OCI-LY1 (cell line): ENCODE measurements at regions not wholly inside any gene's neighbourhood (a gene's known extent, or its start where the extent isn't known, plus 50 kb on each side); places are given as distances from the start of the nearest gene placed in this dataset.

Experiments
- H2AFZ ChIP-seq: fragments of 200-600 bp; sonication (generic), shearing (Covaris generic); 2 replicates; pipeline ENCODE4 v1.6.0; 2014; ENCODE audit warnings: antibody characterized with exemption, mild to moderate bottlenecking, low read length
- H3F3A ChIP-seq: fragments of 200-600 bp; sonication (generic), shearing (Covaris generic); 2 replicates; pipeline ENCODE4 v1.6.0; 2014; ENCODE audit warnings: mild to moderate bottlenecking, antibody characterized with exemption, low read length, moderate library complexity; ENCODE audit not compliant: insufficient read depth
- H3K27ac ChIP-seq: fragments of 200-600 bp; sonication (generic); 2 replicates; pipeline ENCODE4 v1.5.1; 2014; ENCODE audit warnings: low read length, mixed run types, mild to moderate bottlenecking, low read depth; ENCODE audit not compliant: poor library complexity, severe bottlenecking
- H3K27me3 ChIP-seq: fragments of 200-600 bp; sonication (generic); 2 replicates; pipeline ENCODE4 v1.6.0; 2014; ENCODE audit warnings: antibody characterized with exemption, mild to moderate bottlenecking, low read length, moderate library complexity; ENCODE audit not compliant: insufficient read depth
- H3K36me3 ChIP-seq: fragments of 200-600 bp; sonication (generic); 2 replicates; pipeline ENCODE4 v1.6.1; 2014; ENCODE audit warnings: mild to moderate bottlenecking, antibody characterized with exemption, low read length, moderate library complexity, mixed read lengths; ENCODE audit not compliant: insufficient read depth
- H3K4me1 ChIP-seq: fragments of 200-600 bp; sonication (generic); 2 replicates; pipeline ENCODE4 v1.5.1; 2014; ENCODE audit warnings: mild to moderate bottlenecking, low read length, moderate library complexity; ENCODE audit not compliant: insufficient read depth, severe bottlenecking
- H3K4me2 ChIP-seq: fragments of 200-600 bp; sonication (generic), shearing (Covaris generic); 2 replicates; pipeline ENCODE4 v1.6.1; 2014; ENCODE audit warnings: low read length
- H3K4me3 ChIP-seq: fragments of 200-600 bp; sonication (generic); 2 replicates; pipeline ENCODE4 v1.5.1; 2014; ENCODE audit warnings: low read length, low read depth, mild to moderate bottlenecking, mixed read lengths; ENCODE audit not compliant: poor library complexity, severe bottlenecking
- H3K79me2 ChIP-seq: fragments of 200-600 bp; shearing (Covaris generic); 2 replicates; pipeline ENCODE4 v1.6.1; 2016; ENCODE audit warnings: mixed run types, low read length, mixed read lengths; ENCODE audit not compliant: insufficient read depth
- H3K9ac ChIP-seq: fragments of 200-600 bp; sonication (generic), shearing (Covaris generic); 2 replicates; pipeline ENCODE4 v1.6.1; 2014; ENCODE audit warnings: mild to moderate bottlenecking, low read length, mixed read lengths
- H3K9me2 ChIP-seq: fragments of 200-600 bp; sonication (generic), shearing (Covaris generic); 2 replicates; pipeline ENCODE4 v1.6.1; 2014; ENCODE audit warnings: low read depth, mild to moderate bottlenecking, low read length, mixed read lengths
- H3K9me3 ChIP-seq: fragments of 200-600 bp; shearing (Covaris generic); 2 replicates; pipeline ENCODE4 v1.6.1; 2014; ENCODE audit warnings: low read length, mixed read lengths
- H4K20me1 ChIP-seq: fragments of 200-600 bp; sonication (generic), shearing (Covaris generic); 2 replicates; pipeline ENCODE4 v1.6.0; 2016; ENCODE audit warnings: mild to moderate bottlenecking, low read length; ENCODE audit not compliant: insufficient read depth
- CTCF ChIP-seq: fragments of 200-600 bp; sonication (generic), shearing (Covaris generic); IDR thresholded peaks from 2 replicates; pipeline ENCODE4 v1.5.1; 2017; ENCODE audit warnings: mild to moderate bottlenecking, antibody characterized with exemption, low read length, moderate library complexity, mixed read lengths
- EZH2 ChIP-seq: fragments of 200-600 bp; sonication (generic), shearing (Covaris generic); IDR thresholded peaks from 2 replicates; pipeline ENCODE4 v1.8.0; 2017; ENCODE audit warnings: borderline replicate concordance, mixed run types, mild to moderate bottlenecking, antibody characterized with exemption, low read length, moderate library complexity, mixed read lengths

DNA sequence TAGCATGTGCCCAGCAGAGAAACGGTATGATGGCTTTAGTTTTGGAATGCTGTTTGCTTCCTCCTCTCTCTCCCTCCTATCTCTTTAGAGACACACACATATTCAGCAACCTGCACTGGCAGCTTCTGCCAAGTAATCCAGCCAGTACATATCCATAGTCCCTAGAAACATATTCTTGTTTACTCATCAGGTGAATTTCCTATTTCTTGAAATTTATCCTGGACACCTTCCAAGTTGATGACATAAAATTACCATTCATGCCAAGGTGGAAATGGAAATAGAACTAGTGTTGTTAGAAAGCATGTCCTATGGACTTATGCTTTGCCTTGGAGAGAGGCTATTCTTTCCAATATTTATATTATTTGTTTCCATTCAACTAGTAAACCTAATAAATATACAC lies 50.9 kb upstream of the RGPD4 start:
- no peak for TF ChIP-seq EZH2
- TF ChIP-seq CTCF, result no peak
- no peaks in the 10 kb centered on the region for H3K36me3 ChIP-seq
- no peak overlapping the region for H3K9ac ChIP-seq
- H3K27me3 ChIP-seq, result 0 out of 2 replicates have a peak, but pooled peaks cover under 1% of the 10 kb centered on the region
- H3K9me2 ChIP-seq, result no peaks in the 10 kb centered on the region
- no peaks in the 10 kb centered on the region for H4K20me1 ChIP-seq
- no peak overlapping the region for H2AFZ ChIP-seq
- H3K27ac ChIP-seq, result no peak overlapping the region
- no peaks in the 10 kb centered on the region for H3K79me2 ChIP-seq
- H3K4me3 ChIP-seq, result no peak overlapping the region
- H3K4me1 ChIP-seq, result no peaks in the 10 kb centered on the region
- no peak overlapping the region for H3K4me2 ChIP-seq
- H3F3A ChIP-seq, result no peaks in the 10 kb centered on the region
- no peaks in the 10 kb centered on the region for H3K9me3 ChIP-seq

- Histone ChIP-seq H3K4me1 (no peaks in the 10 kb centered on the region), H3K79me2 (no peaks in the 10 kb centered on the region), H3K36me3 (no peaks in the 10 kb centered on the region), H2AFZ (no peak overlapping the region), H3F3A (no peaks in the 10 kb centered on the region), H3K9ac (no peak overlapping the region), H3K27ac (no peak overlapping the region), H3K4me2 (no peak overlapping the region), H3K27me3 (no peaks in the 10 kb centered on the region), H3K9me3 (no peaks in the 10 kb centered on the region), H3K4me3 (no peak overlapping the region), H4K20me1 (no peaks in the 10 kb centered on the region), H3K9me2 (no peaks in the 10 kb centered on the region)
- TF ChIP-seq EZH2 (no peak), CTCF (no peak)
These were observed 50.3 kb upstream of the RGPD4 start for GRCh38 chr2:107776362-107776761.
